Activated naive CD4-positive, alpha-beta T cell treated with anti-CD3 and anti-CD28 coated beads, Interleukin-2, amount 50 U/mL, for 24 hours (primary cell): ENCODE measurements at regions not wholly inside any gene's neighbourhood (a gene's known extent, or its start where the extent isn't known, plus 50 kb on each side); places are given as distances from the start of the nearest gene placed in this dataset.

ENCODE experiments used
- H3K27ac Mint-ChIP-seq: one replicate; pipeline ENCODE4 v1.8.0; 2021; ENCODE audit warnings: mild to moderate bottlenecking, mixed read lengths
- H3K27me3 Mint-ChIP-seq: one replicate; pipeline ENCODE4 v1.8.0; 2021; ENCODE audit warnings: mixed read lengths
- H3K36me3 Mint-ChIP-seq: one replicate; pipeline ENCODE4 v1.8.0; 2021; ENCODE audit warnings: mixed read lengths
- H3K4me1 Mint-ChIP-seq: one replicate; pipeline ENCODE4 v1.8.0; 2021; ENCODE audit warnings: mixed read lengths
- H3K4me3 Mint-ChIP-seq: one replicate; pipeline ENCODE4 v1.8.0; 2021; ENCODE audit warnings: mild to moderate bottlenecking, mixed read lengths
- H3K9me3 Mint-ChIP-seq: one replicate; pipeline ENCODE4 v1.8.0; 2021; ENCODE audit warnings: mixed read lengths

- H3K27ac Mint-ChIP-seq, result no peak overlapping the region
- H3K27me3 Mint-ChIP-seq, result no peaks in the 10 kb centered on the region
- no peak overlapping the region for H3K4me3 Mint-ChIP-seq
- H3K9me3 Mint-ChIP-seq, result no peaks in the 10 kb centered on the region
- no peaks in the 10 kb centered on the region for H3K36me3 Mint-ChIP-seq
- H3K4me1 Mint-ChIP-seq, result peaks cover 41% of the 10 kb centered on the region
These were observed 64.5 kb upstream of the EGLN3 start for GRCh38 chr14:34015383-34015782.

- H3K27me3 Mint-ChIP-seq, result no peaks in the 10 kb centered on the region
- H3K4me3 Mint-ChIP-seq, result no peak overlapping the region
- peaks cover 41% of the 10 kb centered on the region for H3K4me1 Mint-ChIP-seq
- no peak overlapping the region for H3K27ac Mint-ChIP-seq
- H3K36me3 Mint-ChIP-seq, result no peaks in the 10 kb centered on the region
- no peaks in the 10 kb centered on the region for H3K9me3 Mint-ChIP-seq
These were observed 64.1 kb upstream of the EGLN3 start for GRCh38 chr14:34014936-34015335.

- H3K27ac Mint-ChIP-seq, result no peak overlapping the region
- H3K4me1 Mint-ChIP-seq, result peaks cover 31% of the 10 kb centered on the region
- H3K27me3 Mint-ChIP-seq, result no peaks in the 10 kb centered on the region
- no peak overlapping the region for H3K4me3 Mint-ChIP-seq
- H3K9me3 Mint-ChIP-seq, result no peaks in the 10 kb centered on the region
- no peaks in the 10 kb centered on the region for H3K36me3 Mint-ChIP-seq
These were observed 62.8 kb upstream of the EGLN3 start for GRCh38 chr14:34013721-34014060.

- no peak overlapping the region for H3K4me3 Mint-ChIP-seq
- peaks cover 26% of the 10 kb centered on the region for H3K4me1 Mint-ChIP-seq
- H3K36me3 Mint-ChIP-seq, result no peaks in the 10 kb centered on the region
- H3K27ac Mint-ChIP-seq, result peak overlapping the region; percentile 12
- H3K27me3 Mint-ChIP-seq, result no peaks in the 10 kb centered on the region
- no peaks in the 10 kb centered on the region for H3K9me3 Mint-ChIP-seq
These were observed 62.3 kb upstream of the EGLN3 start for GRCh38 chr14:34012978-34013720.

- H3K27me3 Mint-ChIP-seq, result no peaks in the 10 kb centered on the region
- H3K9me3 Mint-ChIP-seq, result no peaks in the 10 kb centered on the region
- no peak overlapping the region for H3K27ac Mint-ChIP-seq
- no peaks in the 10 kb centered on the region for H3K36me3 Mint-ChIP-seq
- H3K4me1 Mint-ChIP-seq, result peaks cover 22% of the 10 kb centered on the region
- H3K4me3 Mint-ChIP-seq, result no peak overlapping the region
These were observed 61.5 kb upstream of the EGLN3 start for GRCh38 chr14:34012369-34012768.

GRCh38 chr14:34009956-34010355 is 59.1 kb upstream of the EGLN3 start:
- H3K27ac Mint-ChIP-seq, result no peak overlapping the region
- H3K4me1 Mint-ChIP-seq, result peaks cover 14% of the 10 kb centered on the region
- no peaks in the 10 kb centered on the region for H3K9me3 Mint-ChIP-seq
- no peaks in the 10 kb centered on the region for H3K36me3 Mint-ChIP-seq
- no peaks in the 10 kb centered on the region for H3K27me3 Mint-ChIP-seq
- H3K4me3 Mint-ChIP-seq, result no peak overlapping the region

- no peak overlapping the region for H3K4me3 Mint-ChIP-seq
- no peaks in the 10 kb centered on the region for H3K9me3 Mint-ChIP-seq
- H3K36me3 Mint-ChIP-seq, result no peaks in the 10 kb centered on the region
- peaks cover 4% of the 10 kb centered on the region for H3K4me1 Mint-ChIP-seq
- no peaks in the 10 kb centered on the region for H3K27me3 Mint-ChIP-seq
- H3K27ac Mint-ChIP-seq, result no peak overlapping the region
These were observed 57.0 kb upstream of the EGLN3 start for GRCh38 chr14:34007902-34008301.

GRCh38 chr14:34005901-34006300 is 55.0 kb upstream of the EGLN3 start:
- Mint-ChIP-seq H3K36me3 (no peaks in the 10 kb centered on the region), H3K9me3 (no peaks in the 10 kb centered on the region), H3K4me1 (no peaks in the 10 kb centered on the region), H3K27ac (no peak overlapping the region), H3K27me3 (no peaks in the 10 kb centered on the region), H3K4me3 (no peak overlapping the region)

- Mint-ChIP-seq H3K4me1 (no peaks in the 10 kb centered on the region), H3K4me3 (no peak overlapping the region), H3K27me3 (no peaks in the 10 kb centered on the region), H3K36me3 (no peaks in the 10 kb centered on the region), H3K27ac (no peak overlapping the region), H3K9me3 (no peaks in the 10 kb centered on the region)
These were observed 54.0 kb upstream of the EGLN3 start for GRCh38 chr14:34004881-34005280.

- Mint-ChIP-seq H3K4me3 (no peak overlapping the region), H3K9me3 (no peaks in the 10 kb centered on the region), H3K4me1 (no peaks in the 10 kb centered on the region), H3K27ac (no peak overlapping the region), H3K27me3 (no peaks in the 10 kb centered on the region), H3K36me3 (no peaks in the 10 kb centered on the region)
These were observed 52.8 kb upstream of the EGLN3 start for GRCh38 chr14:34003691-34004090.

GRCh38 chr14:34003082-34003668 is 52.3 kb upstream of the EGLN3 start:
- H3K4me3 Mint-ChIP-seq, result no peak overlapping the region
- no peak overlapping the region for H3K27ac Mint-ChIP-seq
- no peaks in the 10 kb centered on the region for H3K9me3 Mint-ChIP-seq
- no peaks in the 10 kb centered on the region for H3K27me3 Mint-ChIP-seq
- H3K36me3 Mint-ChIP-seq, result no peaks in the 10 kb centered on the region
- H3K4me1 Mint-ChIP-seq, result no peaks in the 10 kb centered on the region
